ENCODE measurements at regions not wholly inside any gene's neighbourhood (a gene's known extent, or its start where the extent isn't known, plus 50 kb on each side); places are given as distances from the start of the nearest gene placed in this dataset.

GRCh38 chr1:83763361-83764095 is 235.4 kb downstream of the TTLL7 start:
- H3K9me3 Mint-ChIP-seq = no peaks in the 10 kb centered on the region
- no peak for DNase-seq (ENCODE audit: low spot score)
- H3K27me3 Mint-ChIP-seq (ENCODE audit: low read depth) = no peaks in the 10 kb centered on the region
- no peak overlapping the region for H3K27ac Mint-ChIP-seq
- no peak overlapping the region for H3K4me3 Mint-ChIP-seq
- no peaks in the 10 kb centered on the region for H3K4me1 Mint-ChIP-seq (ENCODE audit: low read depth)
- no peaks in the 10 kb centered on the region for H3K36me3 Mint-ChIP-seq (ENCODE audit: low read depth)

- H3K36me3 Mint-ChIP-seq (ENCODE audit: low read depth) = no peaks in the 10 kb centered on the region
- H3K27ac Mint-ChIP-seq = no peak overlapping the region
- H3K4me1 Mint-ChIP-seq (ENCODE audit: low read depth) = no peaks in the 10 kb centered on the region
- no peak for DNase-seq (ENCODE audit: low spot score)
- H3K27me3 Mint-ChIP-seq (ENCODE audit: low read depth) = no peaks in the 10 kb centered on the region
- H3K4me3 Mint-ChIP-seq = no peak overlapping the region
- H3K9me3 Mint-ChIP-seq = no peaks in the 10 kb centered on the region
Observed at GRCh38 chr1:83762416-83762815, 236.5 kb downstream of the TTLL7 start.

- Mint-ChIP-seq H3K4me3 (no peak overlapping the region), H3K36me3 (ENCODE audit: low read depth) (no peaks in the 10 kb centered on the region), H3K9me3 (no peaks in the 10 kb centered on the region), H3K27me3 (ENCODE audit: low read depth) (no peaks in the 10 kb centered on the region), H3K4me1 (ENCODE audit: low read depth) (no peaks in the 10 kb centered on the region), H3K27ac (no peak overlapping the region)
- no peak for DNase-seq (ENCODE audit: low spot score)
Observed at GRCh38 chr1:83762039-83762365, 236.9 kb downstream of the TTLL7 start.

GRCh38 chr1:83761167-83762038 is 237.5 kb downstream of the TTLL7 start:
- no peaks in the 10 kb centered on the region for H3K36me3 Mint-ChIP-seq (ENCODE audit: low read depth)
- H3K4me3 Mint-ChIP-seq = no peak overlapping the region
- H3K27ac Mint-ChIP-seq = no peak overlapping the region
- no peaks in the 10 kb centered on the region for H3K27me3 Mint-ChIP-seq (ENCODE audit: low read depth)
- no peak for DNase-seq (ENCODE audit: low spot score)
- H3K4me1 Mint-ChIP-seq (ENCODE audit: low read depth) = no peaks in the 10 kb centered on the region
- no peaks in the 10 kb centered on the region for H3K9me3 Mint-ChIP-seq

GRCh38 chr1:83760226-83761021 is 238.5 kb downstream of the TTLL7 start:
- Mint-ChIP-seq H3K36me3 (ENCODE audit: low read depth) (no peaks in the 10 kb centered on the region), H3K4me1 (ENCODE audit: low read depth) (no peaks in the 10 kb centered on the region), H3K27ac (no peak overlapping the region), H3K4me3 (no peak overlapping the region), H3K9me3 (no peaks in the 10 kb centered on the region), H3K27me3 (ENCODE audit: low read depth) (no peaks in the 10 kb centered on the region)
- no peak for DNase-seq (ENCODE audit: low spot score)

- Mint-ChIP-seq H3K4me3 (no peak overlapping the region), H3K4me1 (ENCODE audit: low read depth) (no peaks in the 10 kb centered on the region), H3K27me3 (ENCODE audit: low read depth) (no peaks in the 10 kb centered on the region), H3K27ac (no peak overlapping the region), H3K9me3 (no peaks in the 10 kb centered on the region), H3K36me3 (ENCODE audit: low read depth) (no peaks in the 10 kb centered on the region)
- DNase-seq (ENCODE audit: low spot score) = no peak
Observed at GRCh38 chr1:83756984-83757717, 241.8 kb downstream of the TTLL7 start.

- DNase-seq (ENCODE audit: low spot score) = no peak
- Mint-ChIP-seq H3K4me1 (ENCODE audit: low read depth) (no peaks in the 10 kb centered on the region), H3K9me3 (no peaks in the 10 kb centered on the region), H3K27me3 (ENCODE audit: low read depth) (no peaks in the 10 kb centered on the region), H3K27ac (no peak overlapping the region), H3K4me3 (no peak overlapping the region), H3K36me3 (ENCODE audit: low read depth) (no peaks in the 10 kb centered on the region)
Observed at GRCh38 chr1:83751602-83752001, 247.3 kb downstream of the TTLL7 start.

GRCh38 chr1:83750201-83750600 is 248.7 kb downstream of the TTLL7 start:
- Mint-ChIP-seq H3K4me3 (no peak overlapping the region), H3K9me3 (no peaks in the 10 kb centered on the region), H3K27ac (no peak overlapping the region), H3K36me3 (ENCODE audit: low read depth) (no peaks in the 10 kb centered on the region), H3K27me3 (ENCODE audit: low read depth) (no peaks in the 10 kb centered on the region), H3K4me1 (ENCODE audit: low read depth) (no peaks in the 10 kb centered on the region)
- no peak for DNase-seq (ENCODE audit: low spot score)

GRCh38 chr1:83747853-83748482 is 251.0 kb downstream of the TTLL7 start:
- no peak for DNase-seq (ENCODE audit: low spot score)
- Mint-ChIP-seq H3K9me3 (no peaks in the 10 kb centered on the region), H3K4me1 (ENCODE audit: low read depth) (no peaks in the 10 kb centered on the region), H3K36me3 (ENCODE audit: low read depth) (no peaks in the 10 kb centered on the region), H3K4me3 (no peak overlapping the region), H3K27ac (no peak overlapping the region), H3K27me3 (ENCODE audit: low read depth) (no peaks in the 10 kb centered on the region)

- H3K4me1 Mint-ChIP-seq (ENCODE audit: low read depth) = peaks cover 3% of the 10 kb centered on the region
- no peaks in the 10 kb centered on the region for H3K36me3 Mint-ChIP-seq (ENCODE audit: low read depth)
- no peak for DNase-seq (ENCODE audit: low spot score)
- no peak overlapping the region for H3K27ac Mint-ChIP-seq
- no peaks in the 10 kb centered on the region for H3K9me3 Mint-ChIP-seq
- no peak overlapping the region for H3K4me3 Mint-ChIP-seq
- H3K27me3 Mint-ChIP-seq (ENCODE audit: low read depth) = no peaks in the 10 kb centered on the region
Observed at GRCh38 chr1:83746234-83746633, 252.7 kb downstream of the TTLL7 start.

- no peaks in the 10 kb centered on the region for H3K27me3 Mint-ChIP-seq (ENCODE audit: low read depth)
- no peak overlapping the region for H3K4me3 Mint-ChIP-seq
- no peaks in the 10 kb centered on the region for H3K36me3 Mint-ChIP-seq (ENCODE audit: low read depth)
- H3K27ac Mint-ChIP-seq = no peak overlapping the region
- no peak for DNase-seq (ENCODE audit: low spot score)
- H3K4me1 Mint-ChIP-seq (ENCODE audit: low read depth) = peaks cover 3% of the 10 kb centered on the region
- no peaks in the 10 kb centered on the region for H3K9me3 Mint-ChIP-seq
Observed at GRCh38 chr1:83742446-83742845, 256.5 kb downstream of the TTLL7 start.

GRCh38 chr1:83741770-83742169 is 257.2 kb downstream of the TTLL7 start:
- peaks cover 3% of the 10 kb centered on the region for H3K4me1 Mint-ChIP-seq (ENCODE audit: low read depth)
- no peak overlapping the region for H3K27ac Mint-ChIP-seq
- no peaks in the 10 kb centered on the region for H3K36me3 Mint-ChIP-seq (ENCODE audit: low read depth)
- no peaks in the 10 kb centered on the region for H3K9me3 Mint-ChIP-seq
- no peaks in the 10 kb centered on the region for H3K27me3 Mint-ChIP-seq (ENCODE audit: low read depth)
- no peak overlapping the region for H3K4me3 Mint-ChIP-seq
- no peak for DNase-seq (ENCODE audit: low spot score)

- no peaks in the 10 kb centered on the region for H3K36me3 Mint-ChIP-seq (ENCODE audit: low read depth)
- no peaks in the 10 kb centered on the region for H3K9me3 Mint-ChIP-seq
- H3K4me3 Mint-ChIP-seq = no peak overlapping the region
- DNase-seq (ENCODE audit: low spot score) = no peak
- peaks cover 3% of the 10 kb centered on the region for H3K4me1 Mint-ChIP-seq (ENCODE audit: low read depth)
- H3K27ac Mint-ChIP-seq = no peak overlapping the region
- H3K27me3 Mint-ChIP-seq (ENCODE audit: low read depth) = no peaks in the 10 kb centered on the region
Observed at GRCh38 chr1:83741348-83741747, 257.6 kb downstream of the TTLL7 start.

Data from T-helper 2 cell treated with Interferon-gamma antibody and Interleukin-4, amounts not matched to agents 5 μg/mL and 100 μg/mL, for 36 hours (primary cell).